ENCODE measurements at regions not wholly inside any gene's neighbourhood (a gene's known extent, or its start where the extent isn't known, plus 50 kb on each side); places are given as distances from the start of the nearest gene placed in this dataset.

- TF ChIP-seq CTCF (conservative IDR thresholded peaks at IDR 0.05; ENCODE audit: low read length) (no peak), EZH2phosphoT487 (IDR thresholded peaks at IDR 0.05; ENCODE audit: borderline replicate concordance) (no peak)
Measured at GRCh38 chr3:146892041-146892440, 286.9 kb upstream of the PLSCR5 start.
